IMR-90 (cell line): ENCODE measurements at regions not wholly inside any gene's neighbourhood (a gene's known extent, or its start where the extent isn't known, plus 50 kb on each side); places are given as distances from the start of the nearest gene placed in this dataset.

Source experiments
- ATAC-seq: fragments of 200-7000 bp; cut with Tn5 transposase; 2 replicates; pipeline ENCODE4 v1.9.1; 2020; ENCODE audit warnings: low read depth, mild to moderate bottlenecking, moderate library complexity
- BruUV-seq: library from RNA; stranded (reverse); fragments of 400-500 nt; replicated peaks from 2 replicates; lab custom pipeline; 2021; lab: Mats Ljungman, UMichigan
- CTCF ChIA-PET: fragments of 300-600 bp; formaldehyde crosslinking; extraction: SDS; loops from one replicate; lab custom pipeline; 2021; ENCODE audit warnings: antibody characterized with exemption; lab: Yijun Ruan, JAX
- POLR2A ChIA-PET: fragments of 300-600 bp; sonication (Branson Sonifier 250); formaldehyde crosslinking; loops from one replicate; lab custom pipeline; 2022; ENCODE audit warnings: antibody characterized with exemption; ENCODE audit not compliant: unreplicated experiment; lab: Charles Lee
- DNase-seq: peaks from one replicate; pipeline ENCODE4 v3.0.0; 2013
- H2AFZ ChIP-seq: replicated peaks from 2 replicates; pipeline ENCODE3; 2013; ENCODE audit warnings: low read length, mild to moderate bottlenecking; ENCODE audit not compliant: poor library complexity
- H2AK5ac ChIP-seq: 2 replicates; pipeline ENCODE4 v1.6.1; 2013; ENCODE audit warnings: low read depth, low read length, inconsistent platforms
- H2AK9ac ChIP-seq: replicated peaks from 2 replicates; pipeline ENCODE3; 2013; ENCODE audit warnings: mild to moderate bottlenecking, low read depth, low read length, moderate library complexity; ENCODE audit not compliant: poor library complexity
- H2BK120ac ChIP-seq: 2 replicates; pipeline ENCODE4 v1.6.1; 2013; ENCODE audit warnings: low read depth, low read length, inconsistent platforms
- H2BK15ac ChIP-seq: 3 replicates; pipeline ENCODE4 v1.6.1; 2013; ENCODE audit warnings: low read depth, low read length, inconsistent platforms
- H2BK20ac ChIP-seq: 2 replicates; pipeline ENCODE4 v1.6.1; 2013; ENCODE audit warnings: low read depth, mild to moderate bottlenecking, inconsistent platforms, low read length, moderate library complexity
- H2BK5ac ChIP-seq: 2 replicates; pipeline ENCODE4 v1.6.1; 2013; ENCODE audit warnings: mild to moderate bottlenecking, low read depth, low read length, inconsistent platforms; ENCODE audit not compliant: poor library complexity, severe bottlenecking
- H3K14ac ChIP-seq: replicated peaks from 2 replicates; pipeline ENCODE4 v1.6.1; 2013; ENCODE audit warnings: low read depth, low read length, inconsistent platforms
- H3K18ac ChIP-seq: 2 replicates; pipeline ENCODE4 v1.6.1; 2013; ENCODE audit warnings: low read depth, low read length, control low read depth
- H3K23ac ChIP-seq: 2 replicates; pipeline ENCODE4 v1.6.1; 2013; ENCODE audit warnings: low read depth, low read length, inconsistent platforms
- H3K27ac ChIP-seq: 2 replicates; pipeline ENCODE4 v1.5.1; 2013; ENCODE audit warnings: mild to moderate bottlenecking, control low read depth, low read length; ENCODE audit not compliant: insufficient read depth
- H3K27me3 ChIP-seq: 2 replicates; pipeline ENCODE4 v1.6.1; 2013; ENCODE audit warnings: low read length; ENCODE audit not compliant: control insufficient read depth, insufficient read depth
- H3K36me3 ChIP-seq: 2 replicates; pipeline ENCODE4 v1.6.1; 2013; ENCODE audit warnings: low read length, mixed read lengths; ENCODE audit not compliant: control insufficient read depth, insufficient read depth
- H3K4ac ChIP-seq: 2 replicates; pipeline ENCODE4 v1.6.1; 2013; ENCODE audit warnings: low read depth, low read length, inconsistent platforms
- H3K4me1 ChIP-seq: 2 replicates; pipeline ENCODE4 v1.6.1; 2013; ENCODE audit warnings: low read length, mixed read lengths; ENCODE audit not compliant: control insufficient read depth, insufficient read depth
- H3K4me2 ChIP-seq: 2 replicates; pipeline ENCODE4 v1.6.1; 2013; ENCODE audit warnings: low read depth, mild to moderate bottlenecking, control low read depth, low read length, moderate library complexity
- H3K4me3 ChIP-seq: 2 replicates; pipeline ENCODE4 v1.5.1; 2013; ENCODE audit warnings: low read depth, mild to moderate bottlenecking, control low read depth, low read length, moderate library complexity; ENCODE audit not compliant: insufficient read depth
- H3K56ac ChIP-seq: 2 replicates; pipeline ENCODE4 v1.6.1; 2013; ENCODE audit warnings: low read length, inconsistent platforms; ENCODE audit not compliant: insufficient read depth; ENCODE audit errors: extremely low read depth
- H3K79me1 ChIP-seq, 2 experiments: 2 replicates each; pipeline ENCODE4 v1.6.1; 2013; ENCODE audit warnings: low read length in 2 of 2, inconsistent platforms in 1 of 2, low read depth in 1 of 2
- H3K9ac ChIP-seq: 2 replicates; pipeline ENCODE4 v1.6.1; 2013; ENCODE audit warnings: low read depth, low read length, control low read depth
- H3K9me1 ChIP-seq: 2 replicates; pipeline ENCODE4 v1.6.1; 2013; ENCODE audit warnings: low read length, inconsistent platforms; ENCODE audit not compliant: insufficient read depth
- H3K9me3 ChIP-seq: 2 replicates; pipeline ENCODE4 v1.6.1; 2013; ENCODE audit warnings: low read length; ENCODE audit not compliant: control insufficient read depth, insufficient read depth
- H4K20me1 ChIP-seq: 2 replicates; pipeline ENCODE4 v1.6.1; 2013; ENCODE audit warnings: low read length, inconsistent platforms; ENCODE audit not compliant: insufficient read depth
- H4K5ac ChIP-seq: 2 replicates; pipeline ENCODE4 v1.6.1; 2013; ENCODE audit warnings: mild to moderate bottlenecking, low read depth, low read length, control low read depth
- H4K8ac ChIP-seq, 2 experiments: 2 replicates each; pipeline ENCODE4 v1.6.1; 2013; ENCODE audit warnings: low read depth in 2 of 2, low read length in 2 of 2, control low read depth in 1 of 2, inconsistent platforms in 1 of 2
- H4K91ac ChIP-seq: 2 replicates; pipeline ENCODE4 v1.6.1; 2013; ENCODE audit warnings: low read depth, low read length, inconsistent platforms; ENCODE audit not compliant: insufficient read depth
- BHLHE40 ChIP-seq: fragments of 150-350 bp; IDR thresholded peaks from 2 replicates; pipeline ENCODE4 v1.6.1; 2016; ENCODE audit warnings: mild to moderate bottlenecking, low read depth, low read length
- CEBPB ChIP-seq: IDR thresholded peaks from 2 replicates; pipeline ENCODE4 v1.6.1; 2012; ENCODE audit warnings: low read depth, low read length, improper control_type of control experiment
- CHD1 ChIP-seq: IDR thresholded peaks from 2 replicates; pipeline ENCODE4 v1.6.1; 2012; ENCODE audit warnings: low read depth, low read length, improper control_type of control experiment
- CTCF ChIP-seq: conservative IDR thresholded peaks from 2 replicates; pipeline ENCODE4 v1.5.1; 2012; ENCODE audit warnings: mild to moderate bottlenecking, low read depth, low read length, improper control_type of control experiment
- FOS ChIP-seq: fragments of 150-350 bp; IDR thresholded peaks from 2 replicates; pipeline ENCODE4 v1.6.1; 2016; ENCODE audit warnings: low read depth, low read length
- MAFK ChIP-seq: IDR thresholded peaks from 2 replicates; pipeline ENCODE4 v1.6.1; 2012; ENCODE audit warnings: low read depth, low read length, improper control_type of control experiment
- MAZ ChIP-seq: IDR thresholded peaks from 2 replicates; pipeline ENCODE4 v1.6.1; 2012; ENCODE audit warnings: low read depth, mild to moderate bottlenecking, low read length, improper control_type of control experiment, moderate library complexity, borderline replicate concordance
- MXI1 ChIP-seq: IDR thresholded peaks from 2 replicates; pipeline ENCODE4 v1.6.1; 2012; ENCODE audit warnings: low read depth, mild to moderate bottlenecking, low read length, moderate library complexity, borderline replicate concordance
- NFE2L2 ChIP-seq: fragments of 150-350 bp; IDR thresholded peaks from 2 replicates; pipeline ENCODE4 v1.6.1; 2016; ENCODE audit warnings: low read depth, mild to moderate bottlenecking, low read length
- RCOR1 ChIP-seq: IDR thresholded peaks from 2 replicates; pipeline ENCODE4 v1.6.1; 2012; ENCODE audit warnings: mild to moderate bottlenecking, low read length, improper control_type of control experiment; ENCODE audit not compliant: insufficient replicate concordance
- RFX5 ChIP-seq: IDR thresholded peaks from 2 replicates; pipeline ENCODE4 v1.8.0; 2012; ENCODE audit warnings: low read depth, mild to moderate bottlenecking, low read length, moderate library complexity
- SMC3 ChIP-seq: fragments of 150-350 bp; IDR thresholded peaks from 2 replicates; pipeline ENCODE4 v1.6.1; 2016; ENCODE audit warnings: low read depth, mild to moderate bottlenecking, antibody characterized with exemption, low read length, moderate library complexity
- USF2 ChIP-seq: fragments of 150-350 bp; IDR thresholded peaks from 2 replicates; pipeline ENCODE4 v1.6.1; 2017; ENCODE audit warnings: mild to moderate bottlenecking, antibody characterized with exemption, low read length, low read depth
- WGBS, 2 experiments: methylation state at CpG; one replicate each; pipeline versions ENCODE4 v1.1.5 to v1.1.7; 2013; ENCODE audit warnings: missing lambda C conversion rate in 2 of 2; ENCODE audit not compliant: insufficient read length in 1 of 2; ENCODE audit errors: extremely low coverage in 2 of 2; 5-methylcytosine and 5-hydroxymethylcytosine counted together
- dilution Hi-C: fragments of 300-500 bp; cut with HindIII; formaldehyde crosslinking; loops from one replicate; pipeline ENCODE4 v1.14.3; 2018; ENCODE audit warnings: low sequenced_read_pairs; ENCODE audit not compliant: unreplicated experiment
- in situ Hi-C: fragments of 300-500 bp; cut with MboI; formaldehyde crosslinking; loops from 3 replicates; pipeline ENCODE4 v1.14.3; 2019; ENCODE audit warnings: low sequenced_read_pairs, inconsistent platforms, mixed read lengths
- intact Hi-C: fragments of 100-400 bp; cut with micrococcal nuclease; formaldehyde crosslinking; loops from 2 replicates; pipeline ENCODE4 v1.10.0; 2022
- TF ChIP-seq, protein P1 (sequence below): fragments of 150-350 bp; IDR thresholded peaks from 2 replicates; pipeline ENCODE4 v1.6.1; 2016; ENCODE audit warnings: low read depth, mild to moderate bottlenecking, low read length, moderate library complexity, borderline replicate concordance

GRCh38 chr4:66339007-66339406 lies 668.7 kb upstream of the EPHA5 start:
- DNase-seq (no peak), ATAC-seq (no peak)
- WGBS, 2 experiments, result no CpG with 5 or more reads among the region's 3 CpGs
- Histone ChIP-seq H3K79me1 (no peaks in the 10 kb centered on the region), H2BK5ac (no peak overlapping the region), H3K4me2 (no peak overlapping the region), H3K9me1 (no peaks in the 10 kb centered on the region), H3K56ac (no peak overlapping the region), H2BK120ac (no peak overlapping the region), H3K9ac (no peak overlapping the region), H3K4me3 (no peak overlapping the region), H2AFZ (no peak overlapping the region), H4K20me1 (no peaks in the 10 kb centered on the region), H3K9me3 (peaks cover 4% of the 10 kb centered on the region), H3K18ac (no peak overlapping the region), H4K91ac (no peak overlapping the region), H2BK15ac (no peak overlapping the region), H4K5ac (no peak overlapping the region), H3K27ac (no peak overlapping the region), H4K8ac (no peak overlapping the region), H3K4ac (no peak overlapping the region), H3K27me3 (no peaks in the 10 kb centered on the region), H3K23ac (no peak overlapping the region), H2AK5ac (no peak overlapping the region), H3K4me1 (no peaks in the 10 kb centered on the region), H3K14ac (no peak overlapping the region), H2BK20ac (no peak overlapping the region), H3K36me3 (no peaks in the 10 kb centered on the region), H2AK9ac (no peak overlapping the region)
- no TSS peak for BruUV-seq
- in situ Hi-C loops, result no loop called here
- ChIA-PET POLR2A (no interaction called here), CTCF (no interaction called here)
- dilution Hi-C loops, result no loop called here
- no peak for TF ChIP-seq MAFK
- TF ChIP-seq CTCF, result no peak
- TF ChIP-seq BHLHE40, result no peak
- TF ChIP-seq USF2, result no peak
- no peak for TF ChIP-seq SMC3
- TF ChIP-seq RFX5, result no peak
- TF ChIP-seq, protein P1, sequence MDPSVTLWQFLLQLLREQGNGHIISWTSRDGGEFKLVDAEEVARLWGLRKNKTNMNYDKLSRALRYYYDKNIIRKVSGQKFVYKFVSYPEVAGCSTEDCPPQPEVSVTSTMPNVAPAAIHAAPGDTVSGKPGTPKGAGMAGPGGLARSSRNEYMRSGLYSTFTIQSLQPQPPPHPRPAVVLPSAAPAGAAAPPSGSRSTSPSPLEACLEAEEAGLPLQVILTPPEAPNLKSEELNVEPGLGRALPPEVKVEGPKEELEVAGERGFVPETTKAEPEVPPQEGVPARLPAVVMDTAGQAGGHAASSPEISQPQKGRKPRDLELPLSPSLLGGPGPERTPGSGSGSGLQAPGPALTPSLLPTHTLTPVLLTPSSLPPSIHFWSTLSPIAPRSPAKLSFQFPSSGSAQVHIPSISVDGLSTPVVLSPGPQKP, result no peak
- TF ChIP-seq MAZ, result no peak
- TF ChIP-seq FOS, result no peak
- TF ChIP-seq RCOR1, result no peak
- no peak for TF ChIP-seq CEBPB
- TF ChIP-seq MXI1, result no peak
- TF ChIP-seq NFE2L2, result no peak
- TF ChIP-seq CHD1, result no peak
- intact Hi-C loops, result no loop called here
